Ovary (tissue), 3 donors: ENCODE measurements at regions not wholly inside any gene's neighbourhood (a gene's known extent, or its start where the extent isn't known, plus 50 kb on each side); places are given as distances from the start of the nearest gene placed in this dataset.

Source experiments
- EP300 ChIP-seq: sonication (generic); formaldehyde crosslinking; IDR thresholded peaks from one replicate; pipeline ENCODE4 v1.6.1; 2017; ENCODE audit warnings: antibody characterized with exemption
- POLR2A ChIP-seq: fragments of 450-650 bp; IDR thresholded peaks from one replicate; pipeline ENCODE4 v1.6.1; 2017; ENCODE audit warnings: antibody characterized with exemption, mild to moderate bottlenecking, moderate library complexity
- TF ChIP-seq, protein P1 (sequence below), 3 donors: fragments of 450-650 bp in 2 of 3; fragments of 200-600 bp in 1 of 3; IDR thresholded peaks; one replicate each; pipeline versions ENCODE4 v1.5.1 to v1.8.0; 2016 to 2022; ENCODE audit warnings: antibody characterized with exemption in 3 of 3, mild to moderate bottlenecking in 1 of 3
- donor health status: DM: no; HTN: no; CAD: no.

DNA sequence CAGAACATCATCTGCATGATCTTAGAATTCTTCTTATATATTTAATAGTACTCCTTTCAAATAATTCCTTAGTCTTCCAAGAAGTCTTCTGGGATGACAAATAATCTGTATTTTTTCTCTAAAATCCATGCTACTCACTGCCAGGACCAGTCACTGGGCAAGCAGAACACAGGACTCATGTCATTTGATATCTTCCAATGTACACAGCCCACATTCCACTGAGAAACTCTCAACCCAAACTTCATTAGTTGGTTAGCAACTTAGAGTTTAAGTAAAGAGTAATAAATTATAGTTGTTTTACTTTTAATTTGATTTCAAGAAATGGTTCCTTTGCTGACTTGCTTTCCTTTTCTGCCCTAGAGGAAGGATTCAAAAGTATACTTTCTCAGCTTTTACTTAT, 317.0 kb downstream of the VGLL3 start:
- TF ChIP-seq EP300: no peak
- TF ChIP-seq, protein P1, sequence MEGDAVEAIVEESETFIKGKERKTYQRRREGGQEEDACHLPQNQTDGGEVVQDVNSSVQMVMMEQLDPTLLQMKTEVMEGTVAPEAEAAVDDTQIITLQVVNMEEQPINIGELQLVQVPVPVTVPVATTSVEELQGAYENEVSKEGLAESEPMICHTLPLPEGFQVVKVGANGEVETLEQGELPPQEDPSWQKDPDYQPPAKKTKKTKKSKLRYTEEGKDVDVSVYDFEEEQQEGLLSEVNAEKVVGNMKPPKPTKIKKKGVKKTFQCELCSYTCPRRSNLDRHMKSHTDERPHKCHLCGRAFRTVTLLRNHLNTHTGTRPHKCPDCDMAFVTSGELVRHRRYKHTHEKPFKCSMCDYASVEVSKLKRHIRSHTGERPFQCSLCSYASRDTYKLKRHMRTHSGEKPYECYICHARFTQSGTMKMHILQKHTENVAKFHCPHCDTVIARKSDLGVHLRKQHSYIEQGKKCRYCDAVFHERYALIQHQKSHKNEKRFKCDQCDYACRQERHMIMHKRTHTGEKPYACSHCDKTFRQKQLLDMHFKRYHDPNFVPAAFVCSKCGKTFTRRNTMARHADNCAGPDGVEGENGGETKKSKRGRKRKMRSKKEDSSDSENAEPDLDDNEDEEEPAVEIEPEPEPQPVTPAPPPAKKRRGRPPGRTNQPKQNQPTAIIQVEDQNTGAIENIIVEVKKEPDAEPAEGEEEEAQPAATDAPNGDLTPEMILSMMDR (IDR thresholded peaks at IDR 0.05): no peak
- no peak for TF ChIP-seq POLR2A
